ENCODE measurements at regions not wholly inside any gene's neighbourhood (a gene's known extent, or its start where the extent isn't known, plus 50 kb on each side); places are given as distances from the start of the nearest gene placed in this dataset.

DNA sequence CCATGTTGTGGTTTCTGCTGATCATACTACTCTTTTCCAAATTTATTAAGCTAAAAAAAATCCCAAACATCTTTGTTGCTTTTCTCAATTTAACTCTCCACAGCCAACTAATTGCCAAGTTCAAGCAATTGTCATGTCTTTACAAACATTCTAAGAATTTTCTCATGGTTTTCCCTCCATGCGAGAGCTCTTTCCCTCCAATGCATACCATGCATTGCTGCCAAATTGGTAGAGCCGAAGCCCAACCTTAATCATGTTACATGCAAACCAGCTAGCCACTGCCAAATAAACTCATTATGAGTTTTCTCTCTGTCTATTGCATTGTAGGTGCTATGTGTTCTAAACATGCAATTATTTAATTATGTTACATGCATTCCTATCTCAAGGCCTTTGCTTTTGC, 123.9 kb downstream of the GC start:
- no peak for DNase-seq (ENCODE audit: extremely low spot score)
- CTCF ChIA-PET: no interaction called here
- TF ChIP-seq PKNOX1 (IDR thresholded peaks at IDR 0.05) (no peak), ARNT (IDR thresholded peaks at IDR 0.05) (no peak), FOXM1 (IDR thresholded peaks at IDR 0.05; ENCODE audit: borderline replicate concordance) (no peak), FOXA1 (IDR thresholded peaks at IDR 0.05) (no peak), HDGF (IDR thresholded peaks at IDR 0.05; ENCODE audit: borderline replicate concordance) (no peak), NFRKB (IDR thresholded peaks at IDR 0.05) (no peak), TARDBP (IDR thresholded peaks at IDR 0.05) (no peak), LEF1 (IDR thresholded peaks at IDR 0.05; ENCODE audit: borderline replicate concordance) (no peak), L3MBTL2 (conservative IDR thresholded peaks at IDR 0.05) (no peak), SUZ12 (IDR thresholded peaks at IDR 0.05) (no peak), ELF4 (IDR thresholded peaks at IDR 0.05) (no peak), BHLHE40 (IDR thresholded peaks at IDR 0.05; ENCODE audit: borderline replicate concordance) (no peak), SP1 (IDR thresholded peaks at IDR 0.05) (no peak), FOXK2 (IDR thresholded peaks at IDR 0.05) (no peak), ZNF384 (IDR thresholded peaks at IDR 0.05) (no peak), CTBP1 (IDR thresholded peaks at IDR 0.05; ENCODE audit: borderline replicate concordance) (no peak)
- POLR2A ChIA-PET: no interaction called here

DNA sequence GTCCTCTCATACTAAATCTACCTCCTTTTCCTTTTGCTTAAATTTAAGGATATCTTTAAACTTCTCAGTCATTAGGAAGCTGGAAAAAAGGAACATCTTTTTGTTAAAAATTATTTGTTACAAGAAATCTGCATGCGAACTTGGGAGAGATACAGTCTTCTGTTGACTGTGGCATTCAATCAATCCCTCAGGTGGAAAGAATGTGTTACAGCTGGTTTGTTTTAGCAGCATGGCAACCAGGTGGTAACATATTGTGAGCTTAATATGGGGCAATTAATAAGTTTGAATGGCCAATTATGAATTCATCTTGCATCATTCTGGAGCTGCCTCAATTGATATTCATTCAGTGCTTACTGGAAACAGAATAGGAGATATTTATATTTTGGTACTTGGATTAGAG, 135.0 kb downstream of the GC start:
- TF ChIP-seq L3MBTL2 (conservative IDR thresholded peaks at IDR 0.05) (no peak), ARNT (IDR thresholded peaks at IDR 0.05) (no peak), BHLHE40 (IDR thresholded peaks at IDR 0.05; ENCODE audit: borderline replicate concordance) (no peak), FOXA1 (IDR thresholded peaks at IDR 0.05) (no peak), SP1 (IDR thresholded peaks at IDR 0.05) (no peak), LEF1 (IDR thresholded peaks at IDR 0.05; ENCODE audit: borderline replicate concordance) (no peak), HDGF (IDR thresholded peaks at IDR 0.05; ENCODE audit: borderline replicate concordance) (no peak), ELF4 (IDR thresholded peaks at IDR 0.05) (no peak), PKNOX1 (IDR thresholded peaks at IDR 0.05) (no peak), ZNF384 (IDR thresholded peaks at IDR 0.05) (no peak), FOXK2 (IDR thresholded peaks at IDR 0.05) (no peak)
- CTCF ChIA-PET: no interaction called here
- POLR2A ChIA-PET: no interaction called here
- DNase-seq (ENCODE audit: extremely low spot score): no peak

DNA sequence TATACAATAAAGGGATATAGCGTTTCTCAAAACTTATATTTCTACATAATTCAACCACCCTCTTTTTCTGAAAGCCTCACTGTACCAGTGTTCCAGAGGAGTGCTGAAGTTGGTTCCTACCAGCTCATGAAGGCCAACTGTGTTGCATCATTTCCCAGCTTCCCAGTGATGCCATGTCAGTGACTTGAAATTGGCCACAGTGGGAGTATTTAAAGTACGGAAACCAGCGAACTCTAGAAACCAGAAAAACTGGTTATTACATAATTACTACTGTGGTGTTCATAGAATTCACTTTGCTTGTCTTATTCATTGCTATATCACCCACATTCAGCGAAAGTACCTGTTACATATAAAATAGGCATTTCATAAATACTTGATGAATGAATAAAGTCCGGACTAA, 135.4 kb downstream of the GC start:
- TF ChIP-seq BHLHE40 (IDR thresholded peaks at IDR 0.05; ENCODE audit: borderline replicate concordance): no peak
- TF ChIP-seq FOXK2 (IDR thresholded peaks at IDR 0.05): no peak
- TF ChIP-seq TARDBP (IDR thresholded peaks at IDR 0.05): no peak
- TF ChIP-seq ELF4 (IDR thresholded peaks at IDR 0.05): no peak
- TF ChIP-seq HDGF (IDR thresholded peaks at IDR 0.05; ENCODE audit: borderline replicate concordance): no peak
- TF ChIP-seq FOXM1 (IDR thresholded peaks at IDR 0.05; ENCODE audit: borderline replicate concordance): no peak
- TF ChIP-seq SUZ12 (IDR thresholded peaks at IDR 0.05): no peak
- TF ChIP-seq CTBP1 (IDR thresholded peaks at IDR 0.05; ENCODE audit: borderline replicate concordance): no peak
- TF ChIP-seq FOXA1 (IDR thresholded peaks at IDR 0.05): no peak
- no peak for TF ChIP-seq ZNF384 (IDR thresholded peaks at IDR 0.05)
- no peak for TF ChIP-seq LEF1 (IDR thresholded peaks at IDR 0.05; ENCODE audit: borderline replicate concordance)
- no peak for TF ChIP-seq PKNOX1 (IDR thresholded peaks at IDR 0.05)
- POLR2A ChIA-PET: no interaction called here
- no peak for DNase-seq (ENCODE audit: extremely low spot score)
- CTCF ChIA-PET: no interaction called here

- ChIA-PET CTCF (no interaction called here), POLR2A (no interaction called here)
- TF ChIP-seq L3MBTL2 (conservative IDR thresholded peaks at IDR 0.05) (no peak), FOXK2 (IDR thresholded peaks at IDR 0.05) (no peak), ELF4 (IDR thresholded peaks at IDR 0.05) (no peak), PKNOX1 (IDR thresholded peaks at IDR 0.05) (no peak), TARDBP (IDR thresholded peaks at IDR 0.05) (no peak), SP1 (IDR thresholded peaks at IDR 0.05) (no peak), BHLHE40 (IDR thresholded peaks at IDR 0.05; ENCODE audit: borderline replicate concordance) (no peak), FOXM1 (IDR thresholded peaks at IDR 0.05; ENCODE audit: borderline replicate concordance) (no peak), HDGF (IDR thresholded peaks at IDR 0.05; ENCODE audit: borderline replicate concordance) (no peak), FOXA1 (IDR thresholded peaks at IDR 0.05) (no peak), LEF1 (IDR thresholded peaks at IDR 0.05; ENCODE audit: borderline replicate concordance) (no peak), ARNT (IDR thresholded peaks at IDR 0.05) (no peak), CTBP1 (IDR thresholded peaks at IDR 0.05; ENCODE audit: borderline replicate concordance) (no peak)
- no peak for DNase-seq (ENCODE audit: extremely low spot score)
These were observed 144.5 kb downstream of the GC start for GRCh38 chr4:71639380-71639779.

GRCh38 chr4:71635139-71635748, 148.6 kb downstream of the GC start:
- ChIA-PET POLR2A (no interaction called here), CTCF (no interaction called here)
- DNase-seq (ENCODE audit: extremely low spot score): no peak
- TF ChIP-seq TARDBP (IDR thresholded peaks at IDR 0.05): no peak
- TF ChIP-seq ZNF384 (IDR thresholded peaks at IDR 0.05): no peak

DNA sequence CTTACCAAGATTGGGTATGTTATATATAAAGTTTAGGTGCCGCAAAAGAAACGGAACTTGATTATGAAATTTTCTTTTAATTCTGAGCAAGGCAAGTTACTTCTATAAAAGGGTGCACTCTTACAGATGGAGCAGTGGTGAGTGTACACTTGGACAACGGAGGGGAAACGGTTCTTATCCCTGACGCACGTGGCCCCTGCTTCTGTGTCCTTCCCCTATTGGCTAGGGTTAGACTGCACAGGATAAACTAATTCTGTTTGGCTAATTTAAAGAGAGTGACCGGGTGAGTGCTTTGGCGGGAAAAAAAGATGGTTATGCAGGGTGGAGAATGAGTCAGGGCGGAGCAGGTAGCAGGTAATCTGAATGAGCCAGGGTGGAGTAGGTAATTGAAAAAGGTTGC, 149.5 kb downstream of the GC start:
- DNase-seq (ENCODE audit: extremely low spot score): no peak
- ChIA-PET POLR2A (no interaction called here), CTCF (no interaction called here)

More for the DNA sequence above, 149.5 kb downstream of the GC start:
- TF ChIP-seq FOXM1 (IDR thresholded peaks at IDR 0.05; ENCODE audit: borderline replicate concordance) (no peak), LEF1 (IDR thresholded peaks at IDR 0.05; ENCODE audit: borderline replicate concordance) (no peak), BHLHE40 (IDR thresholded peaks at IDR 0.05; ENCODE audit: borderline replicate concordance) (no peak), ZNF384 (IDR thresholded peaks at IDR 0.05) (no peak), FOXK2 (IDR thresholded peaks at IDR 0.05) (no peak), CTBP1 (IDR thresholded peaks at IDR 0.05; ENCODE audit: borderline replicate concordance) (no peak), NFRKB (IDR thresholded peaks at IDR 0.05) (no peak)

Measured in HEK293T (cell line).